Breast epithelium (tissue), 3 donors: ENCODE measurements at regions not wholly inside any gene's neighbourhood (a gene's known extent, or its start where the extent isn't known, plus 50 kb on each side); places are given as distances from the start of the nearest gene placed in this dataset.

Experiments
- POLR2A ChIP-seq: fragments of 450-650 bp; IDR thresholded peaks from one replicate; pipeline ENCODE4 v1.6.1; 2016; ENCODE audit warnings: antibody characterized with exemption, mild to moderate bottlenecking, moderate library complexity
- POLR2AphosphoS5 ChIP-seq, 3 donors: sonication (generic); formaldehyde crosslinking; IDR thresholded peaks; one replicate each; pipeline ENCODE4 v1.6.1; 2017; ENCODE audit warnings: antibody characterized with exemption in 3 of 3
- TF ChIP-seq, protein P1 (sequence below), 3 donors: fragments of 450-650 bp; IDR thresholded peaks; one replicate each; pipeline ENCODE4 v1.5.1; 2016 to 2017; ENCODE audit warnings: antibody characterized with exemption in 3 of 3, mild to moderate bottlenecking in 3 of 3, moderate library complexity in 3 of 3

GRCh38 chr7:26560526-26561256 lies 269.0 kb downstream of the SNX10 start:
- TF ChIP-seq POLR2A (no peak), POLR2AphosphoS5 (IDR thresholded peaks at IDR 0.05) (no peak)
- TF ChIP-seq, protein P1, sequence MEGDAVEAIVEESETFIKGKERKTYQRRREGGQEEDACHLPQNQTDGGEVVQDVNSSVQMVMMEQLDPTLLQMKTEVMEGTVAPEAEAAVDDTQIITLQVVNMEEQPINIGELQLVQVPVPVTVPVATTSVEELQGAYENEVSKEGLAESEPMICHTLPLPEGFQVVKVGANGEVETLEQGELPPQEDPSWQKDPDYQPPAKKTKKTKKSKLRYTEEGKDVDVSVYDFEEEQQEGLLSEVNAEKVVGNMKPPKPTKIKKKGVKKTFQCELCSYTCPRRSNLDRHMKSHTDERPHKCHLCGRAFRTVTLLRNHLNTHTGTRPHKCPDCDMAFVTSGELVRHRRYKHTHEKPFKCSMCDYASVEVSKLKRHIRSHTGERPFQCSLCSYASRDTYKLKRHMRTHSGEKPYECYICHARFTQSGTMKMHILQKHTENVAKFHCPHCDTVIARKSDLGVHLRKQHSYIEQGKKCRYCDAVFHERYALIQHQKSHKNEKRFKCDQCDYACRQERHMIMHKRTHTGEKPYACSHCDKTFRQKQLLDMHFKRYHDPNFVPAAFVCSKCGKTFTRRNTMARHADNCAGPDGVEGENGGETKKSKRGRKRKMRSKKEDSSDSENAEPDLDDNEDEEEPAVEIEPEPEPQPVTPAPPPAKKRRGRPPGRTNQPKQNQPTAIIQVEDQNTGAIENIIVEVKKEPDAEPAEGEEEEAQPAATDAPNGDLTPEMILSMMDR (IDR thresholded peaks at IDR 0.05): no peak
